NB4 (cell line): ENCODE measurements at regions not wholly inside any gene's neighbourhood (a gene's known extent, or its start where the extent isn't known, plus 50 kb on each side); places are given as distances from the start of the nearest gene placed in this dataset.

Experiments used
- POLR2A ChIP-seq: IDR thresholded peaks from 2 replicates; pipeline ENCODE4 v1.6.1; 2011; ENCODE audit warnings: mild to moderate bottlenecking; ENCODE audit not compliant: insufficient read length; ENCODE audit errors: extremely low read depth
- TF ChIP-seq, protein P1 (sequence below): IDR thresholded peaks from 2 replicates; pipeline ENCODE4 v1.6.1; 2011; ENCODE audit warnings: low read depth, low read length

DNA sequence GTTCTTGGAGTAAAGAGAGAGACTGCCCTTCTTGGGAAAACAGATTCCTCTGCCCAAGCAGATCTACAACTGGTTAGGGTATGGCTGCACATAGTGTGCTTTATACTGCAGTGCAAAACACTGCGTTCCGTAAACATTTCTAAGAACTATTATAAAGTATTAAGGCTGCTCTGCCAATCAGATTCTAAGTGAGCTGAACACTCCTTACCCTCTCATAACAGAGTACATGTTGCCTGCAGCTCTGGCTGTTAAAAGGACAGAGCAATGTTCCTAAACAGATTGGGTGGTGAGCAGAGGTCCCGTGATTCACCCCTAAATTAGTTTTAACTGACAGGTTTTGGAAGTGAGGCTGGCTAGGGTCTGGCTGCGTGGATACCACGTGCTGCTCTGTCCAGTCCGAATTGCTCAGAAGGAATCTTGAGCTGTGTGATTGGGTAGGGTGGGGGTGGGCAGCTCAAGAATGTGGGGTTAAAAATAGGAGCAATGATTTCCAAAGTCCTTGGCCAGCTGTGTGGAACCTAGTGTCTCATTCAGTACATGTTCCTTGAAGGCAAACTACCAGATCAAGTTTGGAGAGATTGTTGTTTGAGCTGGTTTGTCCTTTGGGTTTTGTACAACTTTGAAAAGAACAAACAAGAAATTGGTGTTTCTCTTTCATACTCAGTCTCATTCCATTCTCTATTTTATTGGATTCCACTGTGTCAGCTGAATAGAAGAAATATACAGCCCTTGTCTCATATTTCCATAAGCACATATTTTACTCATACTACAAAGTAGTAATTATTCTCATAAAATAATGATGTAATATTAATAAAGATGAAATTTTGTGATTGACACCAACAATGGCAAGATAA is 497.6 kb upstream of the CD180 start:
- TF ChIP-seq, protein P1, sequence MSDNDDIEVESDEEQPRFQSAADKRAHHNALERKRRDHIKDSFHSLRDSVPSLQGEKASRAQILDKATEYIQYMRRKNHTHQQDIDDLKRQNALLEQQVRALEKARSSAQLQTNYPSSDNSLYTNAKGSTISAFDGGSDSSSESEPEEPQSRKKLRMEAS: no peak
- no peak for TF ChIP-seq POLR2A
